ENCODE measurements at regions not wholly inside any gene's neighbourhood (a gene's known extent, or its start where the extent isn't known, plus 50 kb on each side); places are given as distances from the start of the nearest gene placed in this dataset.

DNA sequence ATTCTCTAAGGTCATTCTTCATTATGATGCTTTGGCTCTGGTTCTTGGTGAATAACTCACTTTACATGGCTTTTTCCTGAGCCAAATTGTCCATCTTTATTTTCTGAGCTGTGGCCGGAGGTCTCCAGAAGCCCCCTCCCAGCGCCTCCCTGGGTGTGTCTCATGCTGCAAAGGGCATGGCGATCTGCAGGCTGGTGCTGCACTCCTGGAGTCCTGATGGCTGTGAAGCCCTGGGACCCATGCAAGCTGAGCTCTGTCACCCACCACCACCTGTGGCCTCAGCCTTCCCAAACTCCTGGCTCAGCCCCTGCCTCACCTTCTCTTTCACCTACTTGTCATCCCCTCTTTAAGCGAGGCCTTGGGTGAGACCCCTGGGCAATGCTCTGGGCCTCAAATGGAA lies 96.9 kb downstream of the CEBPB start:
- DNase-seq = no peak
- H3K36me3 ChIP-seq (ENCODE audit: low read depth, low read length) = no peaks in the 10 kb centered on the region
- no peaks in the 10 kb centered on the region for H4K20me1 ChIP-seq (ENCODE audit: low read length)
- peaks cover 30% of the 10 kb centered on the region for H3K4me1 ChIP-seq (ENCODE audit: insufficient read depth, low read length)
- H3K9me2 ChIP-seq (replicated peaks; ENCODE audit: low read length) = no peaks in the 10 kb centered on the region
- intact Hi-C loops (cut with micrococcal nuclease) = no loop called here
- no peaks in the 10 kb centered on the region for H3F3A ChIP-seq (ENCODE audit: low read length, unreplicated experiment)
- ChIA-PET CTCF (no interaction called here), POLR2A (ENCODE audit: unreplicated experiment) (no interaction called here)
- H3K79me2 ChIP-seq (ENCODE audit: low read length) = no peaks in the 10 kb centered on the region
- H3K27me3 ChIP-seq (ENCODE audit: low read length) = no peaks in the 10 kb centered on the region
- no peak overlapping the region for H3K9ac ChIP-seq (ENCODE audit: low read length)
- TF ChIP-seq EZH2phosphoT487 (IDR thresholded peaks at IDR 0.05; ENCODE audit: borderline replicate concordance, low read length) (no peak), EZH2 (IDR thresholded peaks at IDR 0.05; ENCODE audit: low read length, unreplicated experiment) (no peak)
- TF ChIP-seq, protein P1, sequence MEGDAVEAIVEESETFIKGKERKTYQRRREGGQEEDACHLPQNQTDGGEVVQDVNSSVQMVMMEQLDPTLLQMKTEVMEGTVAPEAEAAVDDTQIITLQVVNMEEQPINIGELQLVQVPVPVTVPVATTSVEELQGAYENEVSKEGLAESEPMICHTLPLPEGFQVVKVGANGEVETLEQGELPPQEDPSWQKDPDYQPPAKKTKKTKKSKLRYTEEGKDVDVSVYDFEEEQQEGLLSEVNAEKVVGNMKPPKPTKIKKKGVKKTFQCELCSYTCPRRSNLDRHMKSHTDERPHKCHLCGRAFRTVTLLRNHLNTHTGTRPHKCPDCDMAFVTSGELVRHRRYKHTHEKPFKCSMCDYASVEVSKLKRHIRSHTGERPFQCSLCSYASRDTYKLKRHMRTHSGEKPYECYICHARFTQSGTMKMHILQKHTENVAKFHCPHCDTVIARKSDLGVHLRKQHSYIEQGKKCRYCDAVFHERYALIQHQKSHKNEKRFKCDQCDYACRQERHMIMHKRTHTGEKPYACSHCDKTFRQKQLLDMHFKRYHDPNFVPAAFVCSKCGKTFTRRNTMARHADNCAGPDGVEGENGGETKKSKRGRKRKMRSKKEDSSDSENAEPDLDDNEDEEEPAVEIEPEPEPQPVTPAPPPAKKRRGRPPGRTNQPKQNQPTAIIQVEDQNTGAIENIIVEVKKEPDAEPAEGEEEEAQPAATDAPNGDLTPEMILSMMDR (conservative IDR thresholded peaks at IDR 0.05; ENCODE audit: low read depth, low read length) = no peak
- no peaks in the 10 kb centered on the region for H3K9me3 ChIP-seq (ENCODE audit: low read length)
- H3K4me3 ChIP-seq (ENCODE audit: low read length) = no peak overlapping the region
- ATAC-seq = no peak
- no TSS peak for BruUV-seq (replicated peaks)
- H3K27ac ChIP-seq (ENCODE audit: low read length) = no peak overlapping the region
- no peak overlapping the region for H3K4me2 ChIP-seq (ENCODE audit: low read length)
- no peak overlapping the region for H2AFZ ChIP-seq (ENCODE audit: low read length)

DNA sequence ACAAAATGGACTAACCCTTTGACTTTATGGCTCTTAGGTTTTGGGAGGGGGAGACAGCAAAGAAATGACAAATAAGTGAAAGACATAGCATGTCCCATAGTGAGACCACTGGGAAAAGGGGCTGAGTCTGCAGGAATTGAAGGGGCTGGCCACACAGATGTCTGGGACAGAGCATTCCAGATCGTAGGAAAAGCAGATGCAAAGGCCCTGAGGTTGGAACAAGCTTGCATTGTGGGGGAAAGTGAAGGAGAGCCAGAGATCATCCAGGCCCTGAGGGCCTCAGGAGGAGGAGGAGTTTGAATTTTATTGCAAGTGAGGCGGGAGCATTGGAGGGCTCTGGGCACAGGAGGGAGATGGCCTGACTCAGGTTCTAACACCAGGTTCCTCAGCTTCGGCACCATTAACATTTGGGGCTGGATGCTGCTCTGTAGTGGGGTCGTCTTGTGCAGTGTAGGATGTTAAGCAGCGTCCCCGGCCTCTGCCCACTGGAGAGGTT lies 97.5 kb downstream of the CEBPB start:
- Histone ChIP-seq H3F3A (ENCODE audit: low read length, unreplicated experiment) (no peaks in the 10 kb centered on the region), H3K9me2 (replicated peaks; ENCODE audit: low read length) (no peaks in the 10 kb centered on the region), H3K79me2 (ENCODE audit: low read length) (no peaks in the 10 kb centered on the region), H4K20me1 (ENCODE audit: low read length) (no peaks in the 10 kb centered on the region), H3K36me3 (ENCODE audit: low read depth, low read length) (no peaks in the 10 kb centered on the region), H3K9ac (ENCODE audit: low read length) (no peak overlapping the region), H3K4me2 (ENCODE audit: low read length) (no peak overlapping the region), H3K4me1 (ENCODE audit: insufficient read depth, low read length) (peaks cover 36% of the 10 kb centered on the region), H2AFZ (ENCODE audit: low read length) (no peak overlapping the region), H3K9me3 (ENCODE audit: low read length) (no peaks in the 10 kb centered on the region), H3K27me3 (ENCODE audit: low read length) (no peaks in the 10 kb centered on the region), H3K27ac (ENCODE audit: low read length) (no peak overlapping the region), H3K4me3 (ENCODE audit: low read length) (no peak overlapping the region)
- no peak for DNase-seq
- ChIA-PET POLR2A (ENCODE audit: unreplicated experiment) (no interaction called here), CTCF (no interaction called here)
- intact Hi-C loops (cut with micrococcal nuclease) = no loop called here
- ATAC-seq = no peak
- no TSS peak for BruUV-seq (replicated peaks)
- TF ChIP-seq EZH2phosphoT487 (IDR thresholded peaks at IDR 0.05; ENCODE audit: borderline replicate concordance, low read length) = no peak
- TF ChIP-seq EZH2 (IDR thresholded peaks at IDR 0.05; ENCODE audit: low read length, unreplicated experiment) = no peak
- TF ChIP-seq, protein P1 (conservative IDR thresholded peaks at IDR 0.05; ENCODE audit: low read depth, low read length) = no peak

DNA sequence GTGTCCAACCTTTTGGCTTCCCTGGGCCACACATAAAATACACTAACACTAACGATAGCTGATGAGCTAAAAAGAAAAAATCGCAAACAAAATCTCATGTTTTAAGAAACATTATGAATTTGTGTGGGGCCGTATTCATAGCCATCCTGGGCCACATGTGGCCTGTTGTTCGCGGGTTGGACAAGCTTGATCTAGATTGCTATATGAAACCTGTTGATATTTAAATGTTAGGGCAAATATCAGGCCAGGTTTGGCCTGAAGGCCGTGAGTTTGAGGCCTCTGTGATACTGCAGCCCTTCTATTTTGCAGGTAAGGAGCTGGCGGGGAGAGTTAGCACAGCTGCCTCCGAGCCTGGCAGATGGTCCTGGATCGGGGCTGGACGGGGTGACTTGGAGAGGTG lies 99.0 kb downstream of the CEBPB start:
- H3K9ac ChIP-seq (ENCODE audit: low read length) = no peak overlapping the region
- H3K4me1 ChIP-seq (ENCODE audit: insufficient read depth, low read length) = peaks cover 25% of the 10 kb centered on the region
- H3F3A ChIP-seq (ENCODE audit: low read length, unreplicated experiment) = no peaks in the 10 kb centered on the region
- DNase-seq (no peak), ATAC-seq (no peak)
- BruUV-seq (replicated peaks) = no TSS peak
- H3K4me2 ChIP-seq (ENCODE audit: low read length) = no peak overlapping the region
- ChIA-PET CTCF (no interaction called here), POLR2A (ENCODE audit: unreplicated experiment) (interaction anchor here (0.6 kb wide), 1 partner anchor 31 kb away, joined by 3 read pairs; no protein-coding TSS in a partner anchor)
- H3K27ac ChIP-seq (ENCODE audit: low read length) = no peak overlapping the region
- H3K9me2 ChIP-seq (replicated peaks; ENCODE audit: low read length) = no peaks in the 10 kb centered on the region
- intact Hi-C loops (cut with micrococcal nuclease) = no loop called here
- H2AFZ ChIP-seq (ENCODE audit: low read length) = no peak overlapping the region
- no peaks in the 10 kb centered on the region for H3K36me3 ChIP-seq (ENCODE audit: low read depth, low read length)
- H4K20me1 ChIP-seq (ENCODE audit: low read length) = no peaks in the 10 kb centered on the region
- no peaks in the 10 kb centered on the region for H3K79me2 ChIP-seq (ENCODE audit: low read length)
- H3K27me3 ChIP-seq (ENCODE audit: low read length) = no peaks in the 10 kb centered on the region
- no peak overlapping the region for H3K4me3 ChIP-seq (ENCODE audit: low read length)
- no peaks in the 10 kb centered on the region for H3K9me3 ChIP-seq (ENCODE audit: low read length)
- TF ChIP-seq, protein P1 (conservative IDR thresholded peaks at IDR 0.05; ENCODE audit: low read depth, low read length) = no peak
- TF ChIP-seq EZH2phosphoT487 (IDR thresholded peaks at IDR 0.05; ENCODE audit: borderline replicate concordance, low read length) (no peak), EZH2 (IDR thresholded peaks at IDR 0.05; ENCODE audit: low read length, unreplicated experiment) (no peak)
